Transverse colon (tissue), 4 donors: ENCODE measurements at regions not wholly inside any gene's neighbourhood (a gene's known extent, or its start where the extent isn't known, plus 50 kb on each side); places are given as distances from the start of the nearest gene placed in this dataset.

Experiments
- CTCF ChIP-seq, 5 experiments: fragments of 200-600 bp in 3 of 5; fragments of 450-650 bp in 2 of 5; sonication (generic) in 3 of 5; IDR thresholded peaks; 1 replicate in 2 of 5; 2 replicates in 3 of 5; pipeline ENCODE4 v1.5.1; 2016 to 2017; ENCODE audit warnings: antibody characterized with exemption in 5 of 5, inconsistent platforms in 3 of 5, mild to moderate bottlenecking in 2 of 5, moderate library complexity in 1 of 5
- EP300 ChIP-seq: sonication (generic); formaldehyde crosslinking; IDR thresholded peaks from one replicate; pipeline ENCODE4 v1.6.1; 2017; ENCODE audit warnings: antibody characterized with exemption, low read depth
- POLR2A ChIP-seq: fragments of 450-650 bp; IDR thresholded peaks from one replicate; pipeline ENCODE4 v1.6.1; 2016; ENCODE audit warnings: antibody characterized with exemption, mild to moderate bottlenecking, moderate library complexity
- POLR2AphosphoS5 ChIP-seq, 3 donors: sonication (generic); formaldehyde crosslinking; IDR thresholded peaks; one replicate each; pipeline ENCODE4 v1.6.1; 2016; ENCODE audit warnings: antibody characterized with exemption in 3 of 3

GRCh38 chr7:91750091-91750490 lies 130.4 kb downstream of the MTERF1 start:
- no peak for TF ChIP-seq CTCF (IDR thresholded peaks at IDR 0.05)
- no peak for TF ChIP-seq POLR2A
- TF ChIP-seq POLR2AphosphoS5 (IDR thresholded peaks at IDR 0.05): no peak
- no peak for TF ChIP-seq EP300
